Bronchial epithelial cell (primary cell): ENCODE measurements at regions not wholly inside any gene's neighbourhood (a gene's known extent, or its start where the extent isn't known, plus 50 kb on each side); places are given as distances from the start of the nearest gene placed in this dataset.

Experiments used
- DNase-seq: peaks from one replicate; pipeline ENCODE4 v3.0.0-alpha.2; 2010; ENCODE audit warnings: low read depth
- FAIRE-seq: peaks from 2 replicates; lab custom pipeline; 2011; peaks lifted over from hg19 to GRCh38; lab: Jason Lieb, UNC
- H3K27me3 ChIP-seq: 2 replicates; pipeline ENCODE4 v1.5.1; 2011; ENCODE audit warnings: low read length; ENCODE audit not compliant: control insufficient read depth, insufficient read depth
- H3K36me3 ChIP-seq: 2 replicates; pipeline ENCODE4 v1.5.1; 2011; ENCODE audit warnings: low read length; ENCODE audit not compliant: control insufficient read depth, insufficient read depth
- H3K4me3 ChIP-seq: 2 replicates; pipeline ENCODE4 v1.5.1; 2011; ENCODE audit warnings: mild to moderate bottlenecking, low read depth, low read length, control low read depth
- TF ChIP-seq, protein P1 (sequence below): IDR thresholded peaks from 2 replicates; pipeline ENCODE4 v1.5.1; 2011; ENCODE audit warnings: mild to moderate bottlenecking, moderate library complexity, low read length, control low read depth, inconsistent platforms; ENCODE audit not compliant: insufficient read depth, severe bottlenecking

DNA sequence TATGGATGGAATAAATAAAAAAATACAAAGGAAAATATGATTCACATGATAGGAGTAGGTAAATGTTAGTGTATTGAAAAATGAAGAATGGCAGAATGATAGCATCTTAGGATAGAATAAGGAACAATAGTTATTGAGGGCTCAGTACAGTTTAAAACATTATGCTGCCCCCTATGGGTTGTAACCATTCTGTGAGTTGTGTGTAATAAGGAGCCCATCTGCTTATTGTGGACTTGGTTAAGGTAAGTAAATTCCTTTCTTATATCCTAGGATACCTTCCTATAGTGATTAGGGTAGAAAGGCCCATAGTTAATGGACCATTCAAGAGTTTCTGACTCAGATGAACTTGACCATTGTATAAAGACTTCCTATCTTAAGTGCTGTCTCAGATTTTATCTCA is 195.8 kb downstream of the PDHA2 start:
- DNase-seq (peak; percentile 55), FAIRE-seq (no peak)
- Histone ChIP-seq H3K36me3 (no peaks in the 10 kb centered on the region), H3K4me3 (no peak overlapping the region), H3K27me3 (no peaks in the 10 kb centered on the region)
- TF ChIP-seq, protein P1, sequence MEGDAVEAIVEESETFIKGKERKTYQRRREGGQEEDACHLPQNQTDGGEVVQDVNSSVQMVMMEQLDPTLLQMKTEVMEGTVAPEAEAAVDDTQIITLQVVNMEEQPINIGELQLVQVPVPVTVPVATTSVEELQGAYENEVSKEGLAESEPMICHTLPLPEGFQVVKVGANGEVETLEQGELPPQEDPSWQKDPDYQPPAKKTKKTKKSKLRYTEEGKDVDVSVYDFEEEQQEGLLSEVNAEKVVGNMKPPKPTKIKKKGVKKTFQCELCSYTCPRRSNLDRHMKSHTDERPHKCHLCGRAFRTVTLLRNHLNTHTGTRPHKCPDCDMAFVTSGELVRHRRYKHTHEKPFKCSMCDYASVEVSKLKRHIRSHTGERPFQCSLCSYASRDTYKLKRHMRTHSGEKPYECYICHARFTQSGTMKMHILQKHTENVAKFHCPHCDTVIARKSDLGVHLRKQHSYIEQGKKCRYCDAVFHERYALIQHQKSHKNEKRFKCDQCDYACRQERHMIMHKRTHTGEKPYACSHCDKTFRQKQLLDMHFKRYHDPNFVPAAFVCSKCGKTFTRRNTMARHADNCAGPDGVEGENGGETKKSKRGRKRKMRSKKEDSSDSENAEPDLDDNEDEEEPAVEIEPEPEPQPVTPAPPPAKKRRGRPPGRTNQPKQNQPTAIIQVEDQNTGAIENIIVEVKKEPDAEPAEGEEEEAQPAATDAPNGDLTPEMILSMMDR, result peak; percentile 46

DNA sequence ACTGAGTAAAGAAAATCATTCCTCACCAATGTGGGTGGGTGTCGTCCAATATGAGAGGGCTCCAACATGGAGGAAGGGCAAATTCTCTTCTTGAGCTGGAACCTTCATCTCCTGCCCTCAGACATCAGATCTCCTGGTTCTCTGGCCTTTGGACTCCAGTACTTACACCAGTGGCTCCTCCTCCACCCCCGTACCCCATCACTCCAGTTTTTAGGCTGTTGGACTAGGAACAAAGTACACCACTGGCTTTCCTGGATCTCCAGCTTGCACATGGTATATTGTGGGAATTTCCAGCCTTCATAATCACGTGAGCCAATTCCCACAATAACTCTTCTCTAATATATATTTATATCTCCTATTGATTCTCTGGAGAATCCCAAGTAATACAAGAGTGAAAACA is 196.9 kb downstream of the PDHA2 start:
- FAIRE-seq (no peak), DNase-seq (no peak)
- TF ChIP-seq, protein P1, result no peak
- Histone ChIP-seq H3K27me3 (no peaks in the 10 kb centered on the region), H3K4me3 (no peak overlapping the region), H3K36me3 (no peaks in the 10 kb centered on the region)

- FAIRE-seq (no peak), DNase-seq (no peak)
- TF ChIP-seq, protein P1, result no peak
- Histone ChIP-seq H3K27me3 (no peaks in the 10 kb centered on the region), H3K36me3 (no peaks in the 10 kb centered on the region), H3K4me3 (no peak overlapping the region)
These were observed 197.8 kb downstream of the PDHA2 start for GRCh38 chr4:96037705-96038104.

- no peak for DNase-seq
- H3K4me3 ChIP-seq, result no peak overlapping the region
- TF ChIP-seq, protein P1, result no peak
- no peaks in the 10 kb centered on the region for H3K27me3 ChIP-seq
- FAIRE-seq, result no peak
- H3K36me3 ChIP-seq, result no peaks in the 10 kb centered on the region
These were observed 199.3 kb downstream of the PDHA2 start for GRCh38 chr4:96039217-96039616.

GRCh38 chr4:96039803-96040436 is 200.0 kb downstream of the PDHA2 start:
- Histone ChIP-seq H3K36me3 (no peaks in the 10 kb centered on the region), H3K27me3 (no peaks in the 10 kb centered on the region), H3K4me3 (no peak overlapping the region)
- FAIRE-seq, result no peak
- TF ChIP-seq, protein P1, result no peak
- no peak for DNase-seq

- DNase-seq (no peak), FAIRE-seq (no peak)
- H3K4me3 ChIP-seq, result no peak overlapping the region
- no peaks in the 10 kb centered on the region for H3K36me3 ChIP-seq
- TF ChIP-seq, protein P1, result no peak
- no peaks in the 10 kb centered on the region for H3K27me3 ChIP-seq
These were observed 205.1 kb downstream of the PDHA2 start for GRCh38 chr4:96044971-96045370.
